ENCODE measurements at regions not wholly inside any gene's neighbourhood (a gene's known extent, or its start where the extent isn't known, plus 50 kb on each side); places are given as distances from the start of the nearest gene placed in this dataset.
"Not testable (repeated sequence)": the region's sequence is repeated elsewhere in the genome, so short reads cannot be mapped to it uniquely, and the experiment has no call there.

GRCh38 chr22:10741210-10741609, 4786.8 kb upstream of the OR11H1 start:
- Mint-ChIP-seq H3K27ac (no peak overlapping the region), H3K36me3 (no peaks in the 10 kb centered on the region), H3K9me3 (peaks cover 33% of the 10 kb centered on the region), H3K4me3 (no peak overlapping the region), H3K4me1 (ENCODE audit: unreplicated experiment) (no peaks in the 10 kb centered on the region), H3K27me3 (no peaks in the 10 kb centered on the region)
- no peak for DNase-seq (ENCODE audit: extremely low spot score, unreplicated experiment)
- TF ChIP-seq CTCF (conservative IDR thresholded peaks at IDR 0.05), result no peak

GRCh38 chr22:10741776-10742630, 4786.0 kb upstream of the OR11H1 start:
- H3K27ac Mint-ChIP-seq; H3K36me3 Mint-ChIP-seq; H3K27me3 Mint-ChIP-seq; H3K4me3 Mint-ChIP-seq; H3K4me1 Mint-ChIP-seq (ENCODE audit: unreplicated experiment); DNase-seq (ENCODE audit: extremely low spot score, unreplicated experiment): not testable (repeated sequence)
- H3K9me3 Mint-ChIP-seq, result peaks cover 38% of the 10 kb centered on the region

GRCh38 chr22:10746382-10746781, 4781.6 kb upstream of the OR11H1 start:
- peaks cover 31% of the 10 kb centered on the region for H3K9me3 Mint-ChIP-seq
- not testable (repeated sequence) for H3K36me3 Mint-ChIP-seq; H3K4me1 Mint-ChIP-seq (ENCODE audit: unreplicated experiment); H3K4me3 Mint-ChIP-seq; H3K27me3 Mint-ChIP-seq; DNase-seq (ENCODE audit: extremely low spot score, unreplicated experiment); H3K27ac Mint-ChIP-seq

GRCh38 chr22:10747227-10747626, 4780.8 kb upstream of the OR11H1 start:
- H3K36me3 Mint-ChIP-seq; DNase-seq (ENCODE audit: extremely low spot score, unreplicated experiment); H3K27ac Mint-ChIP-seq; H3K4me3 Mint-ChIP-seq; H3K4me1 Mint-ChIP-seq (ENCODE audit: unreplicated experiment); H3K27me3 Mint-ChIP-seq: not testable (repeated sequence)
- peaks cover 31% of the 10 kb centered on the region for H3K9me3 Mint-ChIP-seq

- not testable (repeated sequence) for DNase-seq (ENCODE audit: extremely low spot score, unreplicated experiment); H3K4me3 Mint-ChIP-seq; H3K36me3 Mint-ChIP-seq; H3K4me1 Mint-ChIP-seq (ENCODE audit: unreplicated experiment); H3K27ac Mint-ChIP-seq; H3K27me3 Mint-ChIP-seq
- H3K9me3 Mint-ChIP-seq, result peaks cover 20% of the 10 kb centered on the region
Observed at GRCh38 chr22:10748751-10749150, 4779.2 kb upstream of the OR11H1 start.

- H3K27me3 Mint-ChIP-seq; DNase-seq (ENCODE audit: extremely low spot score, unreplicated experiment); H3K36me3 Mint-ChIP-seq; H3K4me1 Mint-ChIP-seq (ENCODE audit: unreplicated experiment); H3K27ac Mint-ChIP-seq; H3K4me3 Mint-ChIP-seq: not testable (repeated sequence)
- peaks cover 18% of the 10 kb centered on the region for H3K9me3 Mint-ChIP-seq
Observed at GRCh38 chr22:10749423-10749822, 4778.6 kb upstream of the OR11H1 start.

GRCh38 chr22:10753566-10753965, 4774.4 kb upstream of the OR11H1 start:
- H3K9me3 Mint-ChIP-seq, result peaks cover 14% of the 10 kb centered on the region
- not testable (repeated sequence) for H3K27ac Mint-ChIP-seq; H3K27me3 Mint-ChIP-seq; H3K4me1 Mint-ChIP-seq (ENCODE audit: unreplicated experiment); H3K4me3 Mint-ChIP-seq; H3K36me3 Mint-ChIP-seq; DNase-seq (ENCODE audit: extremely low spot score, unreplicated experiment)

GRCh38 chr22:10755350-10755749, 4772.6 kb upstream of the OR11H1 start:
- H3K4me3 Mint-ChIP-seq; H3K4me1 Mint-ChIP-seq (ENCODE audit: unreplicated experiment); DNase-seq (ENCODE audit: extremely low spot score, unreplicated experiment); H3K27ac Mint-ChIP-seq; H3K9me3 Mint-ChIP-seq; H3K36me3 Mint-ChIP-seq; H3K27me3 Mint-ChIP-seq: not testable (repeated sequence)

GRCh38 chr22:10760418-10760817, 4767.6 kb upstream of the OR11H1 start:
- H3K27ac Mint-ChIP-seq; H3K27me3 Mint-ChIP-seq; H3K36me3 Mint-ChIP-seq; DNase-seq (ENCODE audit: extremely low spot score, unreplicated experiment); H3K4me1 Mint-ChIP-seq (ENCODE audit: unreplicated experiment); H3K9me3 Mint-ChIP-seq; H3K4me3 Mint-ChIP-seq: not testable (repeated sequence)

- not testable (repeated sequence) for H3K27me3 Mint-ChIP-seq; H3K9me3 Mint-ChIP-seq; H3K4me1 Mint-ChIP-seq (ENCODE audit: unreplicated experiment); DNase-seq (ENCODE audit: extremely low spot score, unreplicated experiment); H3K4me3 Mint-ChIP-seq; H3K27ac Mint-ChIP-seq; H3K36me3 Mint-ChIP-seq
Observed at GRCh38 chr22:10766320-10766719, 4761.7 kb upstream of the OR11H1 start.

- H3K27me3 Mint-ChIP-seq; DNase-seq (ENCODE audit: extremely low spot score, unreplicated experiment); H3K36me3 Mint-ChIP-seq; H3K4me1 Mint-ChIP-seq (ENCODE audit: unreplicated experiment); H3K27ac Mint-ChIP-seq; H3K4me3 Mint-ChIP-seq: not testable (repeated sequence)
- H3K9me3 Mint-ChIP-seq, result peaks cover 17% of the 10 kb centered on the region
Observed at GRCh38 chr22:10768875-10769274, 4759.1 kb upstream of the OR11H1 start.

- DNase-seq (ENCODE audit: extremely low spot score, unreplicated experiment); H3K27me3 Mint-ChIP-seq; H3K27ac Mint-ChIP-seq; H3K4me1 Mint-ChIP-seq (ENCODE audit: unreplicated experiment); H3K4me3 Mint-ChIP-seq; H3K36me3 Mint-ChIP-seq: not testable (repeated sequence)
- H3K9me3 Mint-ChIP-seq, result peaks cover 27% of the 10 kb centered on the region
Observed at GRCh38 chr22:10771744-10772143, 4756.2 kb upstream of the OR11H1 start.

- H3K4me3 Mint-ChIP-seq; H3K27ac Mint-ChIP-seq; H3K27me3 Mint-ChIP-seq; H3K36me3 Mint-ChIP-seq; DNase-seq (ENCODE audit: extremely low spot score, unreplicated experiment); H3K4me1 Mint-ChIP-seq (ENCODE audit: unreplicated experiment): not testable (repeated sequence)
- peaks cover 27% of the 10 kb centered on the region for H3K9me3 Mint-ChIP-seq
Observed at GRCh38 chr22:10773341-10773740, 4754.7 kb upstream of the OR11H1 start.
